ENCODE measurements at regions not wholly inside any gene's neighbourhood (a gene's known extent, or its start where the extent isn't known, plus 50 kb on each side); places are given as distances from the start of the nearest gene placed in this dataset.
A peak's percentile ranks its signal among the peaks of the same experiment; 100 is the strongest.
"Not testable (repeated sequence)": the region's sequence is repeated elsewhere in the genome, so short reads cannot be mapped to it uniquely, and the experiment has no call there.

DNA sequence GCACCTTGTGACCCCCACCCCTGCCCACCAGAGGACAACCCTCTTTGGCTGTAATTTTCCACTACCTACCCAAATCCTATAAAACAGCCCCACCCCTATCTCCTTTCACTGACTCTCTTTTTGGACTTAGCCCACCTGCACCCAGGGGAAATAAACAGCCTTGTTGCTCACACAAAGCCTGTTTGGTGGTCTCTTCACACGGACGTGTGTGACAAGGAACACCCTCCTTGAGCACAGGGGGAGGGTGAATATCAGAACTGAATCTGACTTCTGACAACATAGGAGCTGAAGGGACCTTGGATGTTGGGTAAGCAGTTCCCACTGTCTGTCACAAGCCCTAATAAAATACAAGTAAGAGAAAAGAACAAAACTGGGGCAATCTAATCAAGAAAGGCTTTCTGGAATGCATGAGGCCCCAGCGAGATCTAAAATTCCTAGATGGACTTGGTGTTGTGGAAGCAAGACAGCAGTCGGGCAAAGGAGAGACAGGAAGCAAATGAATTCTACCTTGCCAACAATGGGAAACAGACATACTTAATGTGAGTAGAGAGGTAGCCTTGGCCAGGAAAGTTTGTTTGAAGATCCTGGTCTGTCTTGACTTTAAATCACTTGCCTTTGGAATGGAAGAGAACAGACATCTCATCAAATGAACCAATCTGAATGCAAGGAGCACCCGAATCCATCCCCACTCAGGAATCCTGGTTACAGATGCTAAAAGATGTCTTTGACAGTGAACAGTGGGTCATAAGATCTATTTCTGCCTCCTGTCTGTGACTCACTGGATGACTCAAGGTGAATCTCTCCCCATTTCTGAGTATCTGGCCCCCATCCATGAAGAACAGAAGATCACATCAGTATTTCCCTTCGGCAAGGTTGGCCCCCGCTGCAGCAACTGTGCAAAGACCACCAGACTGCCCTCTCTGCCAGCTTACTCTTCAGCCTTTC lies 53.3 kb downstream of the OLFML3 start:
- H3K4me1 ChIP-seq (ENCODE audit: control insufficient read depth, insufficient read depth, low read length) = peaks cover 3% of the 10 kb centered on the region
- WGBS (ENCODE audit: insufficient coverage, low lambda C conversion rate) = 100% methylated on average over 1 of the region's 7 CpGs
- DNase-seq = peak; percentile 20 to 42

DNA sequence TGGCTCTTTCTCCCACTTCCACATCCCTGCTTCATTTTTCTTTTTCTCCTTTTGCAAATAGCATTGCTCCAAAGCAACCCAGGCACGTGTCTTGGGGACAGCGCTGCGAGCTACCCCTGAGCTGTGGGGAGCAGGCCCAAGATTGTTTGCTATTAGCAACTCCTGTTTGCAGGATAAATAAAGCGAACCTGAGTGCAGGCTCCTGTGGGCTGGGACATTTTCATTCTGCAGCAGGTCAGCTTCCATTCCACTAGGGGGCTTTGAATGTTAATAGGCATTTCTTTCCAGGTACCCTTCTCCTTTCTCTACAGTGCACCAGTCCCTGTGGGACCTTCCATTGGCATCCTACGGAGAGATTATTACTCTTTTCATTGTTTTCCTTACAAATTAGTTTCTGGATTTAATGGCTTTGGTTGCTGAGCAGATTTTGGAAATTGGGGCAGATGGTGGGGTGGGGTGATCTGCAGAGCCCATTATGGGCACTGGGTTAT lies 54.0 kb downstream of the OLFML3 start:
- no peak for DNase-seq
- Histone ChIP-seq H3K27me3 (ENCODE audit: control insufficient read depth, insufficient read depth, low read length) (no peaks in the 10 kb centered on the region), H3K4me3 (ENCODE audit: low read length) (no peak overlapping the region), H3K4me1 (ENCODE audit: control insufficient read depth, insufficient read depth, low read length) (peaks cover 3% of the 10 kb centered on the region), H3K36me3 (ENCODE audit: control insufficient read depth, insufficient read depth, low read length) (no peaks in the 10 kb centered on the region), H3K27ac (ENCODE audit: low read length) (no peak overlapping the region), H3K9me3 (ENCODE audit: control insufficient read depth, low read depth, low read length) (no peaks in the 10 kb centered on the region)
- 14% methylated on average over 1 of the region's 5 CpGs for WGBS (ENCODE audit: insufficient coverage, low lambda C conversion rate)

More for the DNA sequence above, 53.3 kb downstream of the OLFML3 start:
- Histone ChIP-seq H3K27me3 (ENCODE audit: control insufficient read depth, insufficient read depth, low read length) (no peaks in the 10 kb centered on the region), H3K4me3 (ENCODE audit: low read length) (no peak overlapping the region), H3K9me3 (ENCODE audit: control insufficient read depth, low read depth, low read length) (no peaks in the 10 kb centered on the region), H3K27ac (ENCODE audit: low read length) (no peak overlapping the region), H3K36me3 (ENCODE audit: control insufficient read depth, insufficient read depth, low read length) (no peaks in the 10 kb centered on the region)

DNA sequence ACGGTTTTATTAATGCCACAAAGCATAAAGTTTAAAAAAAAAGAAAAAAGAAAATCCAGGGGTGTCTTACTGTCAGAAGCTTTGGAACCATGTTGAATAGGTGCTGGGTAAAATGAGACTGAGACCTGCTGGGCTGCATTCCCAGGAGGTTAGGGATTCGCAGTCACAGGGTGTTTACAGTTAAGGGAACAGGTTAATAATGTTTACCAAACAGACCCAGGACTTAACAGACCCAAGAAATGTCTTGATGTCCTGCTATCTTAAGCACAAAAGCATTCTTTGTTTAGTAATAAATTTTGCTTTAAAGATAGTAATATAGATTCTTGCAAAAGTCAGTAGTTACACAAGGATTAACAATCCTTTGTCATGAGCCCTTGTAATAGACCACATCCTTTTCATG lies 54.7 kb downstream of the OLFML3 start:
- 29% methylated on average over 1 of the region's 2 CpGs for WGBS (ENCODE audit: insufficient coverage, low lambda C conversion rate)
- H3K27ac ChIP-seq (ENCODE audit: low read length) = no peak overlapping the region
- no peaks in the 10 kb centered on the region for H3K9me3 ChIP-seq (ENCODE audit: control insufficient read depth, low read depth, low read length)
- no peak for DNase-seq
- H3K27me3 ChIP-seq (ENCODE audit: control insufficient read depth, insufficient read depth, low read length) = no peaks in the 10 kb centered on the region
- H3K4me3 ChIP-seq (ENCODE audit: low read length) = no peak overlapping the region
- H3K4me1 ChIP-seq (ENCODE audit: control insufficient read depth, insufficient read depth, low read length) = peaks cover 3% of the 10 kb centered on the region
- no peaks in the 10 kb centered on the region for H3K36me3 ChIP-seq (ENCODE audit: control insufficient read depth, insufficient read depth, low read length)

GRCh38 chr1:114034567-114035303 lies 55.5 kb downstream of the OLFML3 start:
- H3K9me3 ChIP-seq (ENCODE audit: control insufficient read depth, low read depth, low read length) = no peaks in the 10 kb centered on the region
- H3K4me3 ChIP-seq (ENCODE audit: low read length) = no peak overlapping the region
- H3K36me3 ChIP-seq (ENCODE audit: control insufficient read depth, insufficient read depth, low read length) = no peaks in the 10 kb centered on the region
- H3K27ac ChIP-seq (ENCODE audit: low read length) = no peak overlapping the region
- DNase-seq = no peak
- H3K4me1 ChIP-seq (ENCODE audit: control insufficient read depth, insufficient read depth, low read length) = peaks cover 3% of the 10 kb centered on the region
- no peaks in the 10 kb centered on the region for H3K27me3 ChIP-seq (ENCODE audit: control insufficient read depth, insufficient read depth, low read length)
- 66% methylated on average over 2 of the region's 8 CpGs for WGBS (ENCODE audit: insufficient coverage, low lambda C conversion rate)

GRCh38 chr1:114035304-114035700 lies 56.0 kb downstream of the OLFML3 start:
- Histone ChIP-seq H3K27me3 (ENCODE audit: control insufficient read depth, insufficient read depth, low read length) (no peaks in the 10 kb centered on the region), H3K4me1 (ENCODE audit: control insufficient read depth, insufficient read depth, low read length) (peaks cover 9% of the 10 kb centered on the region), H3K36me3 (ENCODE audit: control insufficient read depth, insufficient read depth, low read length) (no peaks in the 10 kb centered on the region), H3K4me3 (ENCODE audit: low read length) (no peak overlapping the region), H3K27ac (ENCODE audit: low read length) (no peak overlapping the region), H3K9me3 (ENCODE audit: control insufficient read depth, low read depth, low read length) (no peaks in the 10 kb centered on the region)
- DNase-seq = no peak
- WGBS (ENCODE audit: insufficient coverage, low lambda C conversion rate) = 100% methylated on average over 1 of the region's 4 CpGs

GRCh38 chr1:114036841-114037630 lies 57.8 kb downstream of the OLFML3 start:
- not testable (repeated sequence) for H3K9me3 ChIP-seq (ENCODE audit: control insufficient read depth, low read depth, low read length); H3K27ac ChIP-seq (ENCODE audit: low read length); H3K4me3 ChIP-seq (ENCODE audit: low read length); H3K27me3 ChIP-seq (ENCODE audit: control insufficient read depth, insufficient read depth, low read length); H3K36me3 ChIP-seq (ENCODE audit: control insufficient read depth, insufficient read depth, low read length); DNase-seq
- H3K4me1 ChIP-seq (ENCODE audit: control insufficient read depth, insufficient read depth, low read length) = peaks cover 12% of the 10 kb centered on the region
- WGBS (ENCODE audit: insufficient coverage, low lambda C conversion rate) = no CpG with 5 or more reads among the region's 17 CpGs

GRCh38 chr1:114037631-114037890 lies 58.3 kb downstream of the OLFML3 start:
- no CpG with 5 or more reads among the region's 2 CpGs for WGBS (ENCODE audit: insufficient coverage, low lambda C conversion rate)
- H3K4me3 ChIP-seq (ENCODE audit: low read length) = no peak overlapping the region
- H3K27ac ChIP-seq (ENCODE audit: low read length) = no peak overlapping the region
- no peaks in the 10 kb centered on the region for H3K27me3 ChIP-seq (ENCODE audit: control insufficient read depth, insufficient read depth, low read length)
- DNase-seq = no peak
- H3K9me3 ChIP-seq (ENCODE audit: control insufficient read depth, low read depth, low read length) = no peaks in the 10 kb centered on the region
- H3K36me3 ChIP-seq (ENCODE audit: control insufficient read depth, insufficient read depth, low read length) = no peaks in the 10 kb centered on the region
- peaks cover 12% of the 10 kb centered on the region for H3K4me1 ChIP-seq (ENCODE audit: control insufficient read depth, insufficient read depth, low read length)

DNA sequence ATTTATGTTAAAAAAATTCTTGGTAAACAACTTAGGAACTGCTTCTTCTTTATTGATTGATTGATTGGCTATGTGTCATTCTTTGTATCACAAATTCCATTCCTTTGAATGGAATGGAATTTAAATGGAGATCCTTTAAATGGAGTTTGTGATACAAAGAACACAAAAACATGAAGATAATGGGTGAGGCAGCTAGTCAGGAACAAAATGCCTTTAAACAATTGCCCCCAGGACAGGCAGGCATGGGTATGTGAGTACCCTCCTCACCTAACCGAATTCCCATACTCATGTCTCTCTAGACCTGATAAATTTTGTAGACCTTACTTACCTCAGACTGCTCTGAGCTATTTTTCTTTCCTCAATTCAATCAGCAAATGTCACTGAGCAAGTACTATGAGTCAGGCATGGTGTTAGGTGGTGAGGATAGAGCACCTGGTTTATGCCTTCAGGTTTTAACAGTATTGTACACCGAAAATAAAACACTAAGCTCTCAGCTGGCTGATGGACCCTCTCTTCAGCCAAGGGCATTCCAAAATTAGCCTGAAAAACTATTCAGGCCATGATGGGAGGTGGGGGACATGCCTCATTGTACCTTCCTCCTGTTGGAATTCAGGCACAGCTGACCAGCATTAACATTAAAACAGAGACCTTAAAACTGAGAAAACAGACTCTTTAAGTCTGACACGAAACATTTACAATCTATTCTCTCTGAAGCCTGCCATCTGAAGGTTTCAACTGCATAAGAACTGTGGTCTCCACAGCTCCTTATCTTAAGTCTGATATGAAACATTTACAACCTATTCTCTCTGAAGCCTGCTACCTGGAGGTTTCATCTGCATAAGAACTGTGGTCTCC lies 58.9 kb downstream of the OLFML3 start:
- peaks cover 14% of the 10 kb centered on the region for H3K4me1 ChIP-seq (ENCODE audit: control insufficient read depth, insufficient read depth, low read length)
- no CpG with 5 or more reads among the region's 3 CpGs for WGBS (ENCODE audit: insufficient coverage, low lambda C conversion rate)
- no peak for DNase-seq
- no peaks in the 10 kb centered on the region for H3K9me3 ChIP-seq (ENCODE audit: control insufficient read depth, low read depth, low read length)
- H3K4me3 ChIP-seq (ENCODE audit: low read length) = no peak overlapping the region
- no peak overlapping the region for H3K27ac ChIP-seq (ENCODE audit: low read length)
- H3K36me3 ChIP-seq (ENCODE audit: control insufficient read depth, insufficient read depth, low read length) = no peaks in the 10 kb centered on the region
- no peaks in the 10 kb centered on the region for H3K27me3 ChIP-seq (ENCODE audit: control insufficient read depth, insufficient read depth, low read length)
